DMS79 treated with DMSO at 0.1 percent for 48 hours (cell line): ENCODE measurements at regions not wholly inside any gene's neighbourhood (a gene's known extent, or its start where the extent isn't known, plus 50 kb on each side); places are given as distances from the start of the nearest gene placed in this dataset.
"Not testable (repeated sequence)": the region's sequence is repeated elsewhere in the genome, so short reads cannot be mapped to it uniquely, and the experiment has no call there.

Experiments used
- DNase-seq: peaks from one replicate; lab custom pipeline; 2025; lab: John Stamatoyannopoulos, UW

DNA sequence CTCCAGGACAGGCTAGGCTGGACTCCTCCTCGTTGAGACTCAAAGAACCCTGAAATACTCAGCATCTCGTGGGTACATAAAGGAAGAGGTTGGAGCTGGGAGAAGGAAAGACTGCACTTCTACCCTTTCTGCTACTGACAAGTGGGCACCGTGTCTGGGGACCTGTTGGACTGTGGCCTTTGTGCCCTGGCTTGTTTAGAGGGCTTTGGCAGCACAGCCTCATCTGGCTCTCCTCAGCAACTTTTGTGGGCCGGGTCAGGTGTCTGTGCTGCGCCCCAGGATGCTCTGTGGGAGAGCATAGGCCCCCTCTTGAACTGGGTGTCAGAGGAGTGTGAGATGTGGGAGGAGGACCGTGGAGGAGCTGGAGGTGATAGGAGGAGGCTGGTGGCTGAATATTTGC, 142.4 kb downstream of the FCRL5 start:
- no peak for DNase-seq

- no peak for DNase-seq
These were observed 144.3 kb downstream of the FCRL5 start for GRCh38 chr1:157407917-157408525.

DNA sequence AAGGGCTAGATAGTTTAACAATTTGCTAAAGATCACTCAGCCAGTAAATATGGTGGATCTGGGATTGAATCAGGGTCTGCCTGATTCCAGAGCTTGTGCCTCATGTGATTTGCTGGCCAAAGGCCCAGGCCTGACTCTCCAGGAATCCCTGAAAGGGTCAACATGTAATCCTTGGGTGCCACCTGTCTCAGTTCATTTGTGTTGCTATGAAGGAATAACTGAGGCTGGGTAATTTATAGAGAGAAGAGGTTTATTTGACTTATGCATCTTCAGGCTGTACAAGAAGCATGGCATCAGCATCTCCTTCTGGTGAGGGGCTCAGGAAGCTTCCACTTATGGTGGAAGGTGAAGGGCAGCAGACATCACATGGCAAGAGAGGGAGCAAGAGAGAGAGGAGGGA, 144.9 kb downstream of the FCRL5 start:
- DNase-seq = no peak

DNA sequence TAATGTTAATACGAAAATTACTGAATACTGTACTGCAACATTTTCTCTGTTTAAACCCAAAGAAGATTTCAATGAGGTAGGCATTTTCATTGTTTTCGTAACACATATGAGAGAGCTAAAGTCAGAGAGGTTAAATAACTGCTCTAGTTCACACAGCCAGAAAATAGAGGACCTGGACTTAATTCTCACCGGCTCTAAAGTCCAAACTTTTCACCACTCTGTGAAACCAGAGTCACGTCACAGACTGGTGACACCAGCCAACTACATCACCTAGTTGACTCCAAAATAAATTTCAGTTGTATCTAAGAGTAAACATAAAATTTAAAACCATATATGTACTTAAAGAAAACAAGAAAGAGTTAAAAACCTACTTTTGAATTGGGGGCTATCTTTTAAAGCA, 146.7 kb downstream of the FCRL5 start:
- no peak for DNase-seq

DNA sequence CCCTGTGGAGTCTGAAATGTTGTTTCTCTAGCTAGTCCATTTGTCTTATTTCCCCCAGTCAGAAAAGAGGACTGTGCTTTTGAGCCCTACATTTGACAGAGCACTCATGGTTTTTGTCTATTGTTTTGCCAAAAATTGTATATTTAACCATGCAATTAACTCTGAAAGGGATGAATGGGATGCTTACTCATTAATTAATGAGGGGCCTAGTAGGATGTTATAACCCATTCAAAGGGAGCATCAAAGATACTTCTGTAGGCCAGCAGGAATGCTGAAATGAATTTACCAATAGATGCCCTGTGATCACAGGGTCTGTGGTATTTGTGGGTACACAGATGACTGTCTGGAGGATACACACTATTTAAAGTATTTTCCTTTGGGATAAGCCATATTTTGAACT, 147.7 kb downstream of the FCRL5 start:
- no peak for DNase-seq

- DNase-seq = no peak
These were observed 148.2 kb downstream of the FCRL5 start for GRCh38 chr1:157404063-157404501.

GRCh38 chr1:157403608-157404007, 148.7 kb downstream of the FCRL5 start:
- no peak for DNase-seq

GRCh38 chr1:157403203-157403602, 149.1 kb downstream of the FCRL5 start:
- no peak for DNase-seq

GRCh38 chr1:157400766-157401165, 151.5 kb downstream of the FCRL5 start:
- no peak for DNase-seq

DNA sequence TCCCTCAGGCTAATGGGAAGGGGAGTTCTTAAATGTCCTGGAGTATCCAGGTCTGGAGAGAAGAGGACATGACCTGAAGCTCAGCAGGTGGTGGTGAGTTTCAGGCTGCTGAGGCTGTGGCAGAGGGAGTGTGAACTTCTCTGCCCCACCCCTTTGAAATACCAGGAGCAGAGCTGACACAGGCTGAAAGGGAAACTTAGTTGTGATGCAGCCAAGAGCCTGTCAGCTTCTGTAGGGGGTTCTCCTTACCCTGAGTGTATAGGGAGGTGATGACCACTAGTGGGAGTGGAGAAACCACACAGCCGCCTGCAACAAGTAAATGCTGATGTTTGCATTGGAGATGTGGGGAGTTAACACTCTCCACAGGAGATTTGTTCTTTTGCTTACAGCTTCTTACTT, 152.3 kb downstream of the FCRL5 start:
- DNase-seq = no peak

DNA sequence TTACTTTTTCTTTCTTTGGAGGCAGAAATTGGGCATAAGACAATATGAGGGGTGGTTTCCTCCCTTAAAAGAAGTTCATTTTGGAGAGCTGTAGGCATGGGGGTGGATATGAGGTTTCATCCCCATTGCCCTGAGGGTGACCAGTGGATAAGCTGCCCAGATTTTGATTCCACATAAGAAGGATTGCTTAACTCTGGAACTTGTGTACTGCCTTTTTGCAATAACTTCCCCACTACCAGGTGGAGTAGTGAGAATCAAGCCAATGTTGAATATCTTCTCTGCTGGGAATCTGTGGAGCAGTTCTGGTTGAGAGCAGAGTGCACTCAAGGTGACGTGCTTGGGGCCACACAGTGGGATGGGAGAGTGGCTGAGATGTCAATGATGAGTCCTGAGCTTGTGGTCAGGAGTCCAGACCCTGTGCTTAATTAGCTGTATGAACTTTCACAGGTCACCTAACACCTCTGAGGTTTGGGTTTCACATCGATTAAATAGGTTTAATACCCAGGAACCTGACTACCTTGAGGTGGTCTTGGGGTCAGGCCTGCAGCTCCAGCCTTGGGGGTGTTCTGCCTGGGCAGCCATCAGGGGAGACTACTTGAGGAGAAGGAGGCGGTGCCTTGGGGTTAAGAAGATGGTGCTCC, 152.9 kb downstream of the FCRL5 start:
- no peak for DNase-seq

DNA sequence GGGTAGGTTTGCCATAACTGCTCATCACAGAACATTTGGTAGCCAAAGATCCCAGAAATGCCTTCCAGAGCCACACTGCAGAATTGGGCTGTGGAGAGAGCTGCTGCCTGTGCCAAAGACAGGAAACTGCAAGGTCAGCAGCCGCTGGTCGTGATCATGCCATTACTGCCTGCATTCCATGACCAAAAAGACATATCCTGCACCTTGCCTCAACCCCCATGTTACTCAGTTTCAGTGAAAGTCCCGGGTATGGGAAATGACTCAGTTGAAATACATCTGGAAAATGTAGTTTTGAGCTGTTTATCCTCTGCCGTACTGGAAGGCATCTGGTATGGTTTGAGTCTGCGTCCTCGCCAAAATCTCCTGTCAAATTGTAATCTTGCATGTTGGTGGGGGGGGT, 161.7 kb downstream of the FCRL5 start:
- no peak for DNase-seq

- no peak for DNase-seq
These were observed 164.3 kb downstream of the FCRL5 start for GRCh38 chr1:157388057-157388456.

DNA sequence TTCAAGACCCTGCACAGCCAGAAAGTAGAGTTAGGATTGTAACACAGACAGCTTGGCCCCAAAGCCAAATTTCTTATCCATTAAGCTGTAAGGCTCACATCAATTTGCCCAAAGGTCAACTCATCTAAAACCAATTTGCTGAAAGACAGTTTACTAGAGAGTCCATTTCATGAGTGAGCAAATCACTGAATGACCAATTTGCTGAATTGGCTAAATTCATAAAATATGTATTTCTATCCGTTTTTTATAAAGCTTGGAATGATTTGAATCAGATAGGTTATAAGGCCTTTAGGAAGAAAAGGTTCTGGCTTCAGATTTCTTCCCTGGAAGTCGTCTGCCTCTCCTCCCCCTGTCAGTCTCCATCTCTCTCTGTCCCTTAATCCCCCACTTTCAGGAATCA, 168.1 kb downstream of the FCRL5 start:
- no peak for DNase-seq

GRCh38 chr1:157382351-157382750, 170.0 kb downstream of the FCRL5 start:
- DNase-seq = no peak

DNA sequence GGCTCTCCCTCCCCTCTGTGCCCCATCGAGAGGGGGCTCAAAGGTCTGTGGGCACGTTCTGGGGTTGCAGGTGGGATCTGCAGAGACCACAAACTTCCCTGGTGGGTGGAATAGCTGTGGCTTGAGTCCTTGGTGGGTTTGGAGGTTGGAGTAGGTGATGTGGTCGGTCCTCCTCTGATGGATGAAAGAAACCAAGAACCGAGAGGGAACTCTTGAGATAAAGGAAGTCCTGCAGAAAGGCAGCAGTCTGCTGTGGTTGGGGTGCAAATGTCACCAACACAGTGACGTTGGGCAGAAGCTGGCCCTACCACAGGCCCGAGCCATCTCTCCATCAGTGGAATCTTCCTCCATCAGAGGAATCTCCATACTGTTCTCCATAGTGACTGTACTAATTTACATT, 171.8 kb downstream of the FCRL5 start:
- no peak for DNase-seq

- not testable (repeated sequence) for DNase-seq
These were observed 175.0 kb downstream of the FCRL5 start for GRCh38 chr1:157377280-157377713.

- DNase-seq = no peak
These were observed 175.6 kb downstream of the FCRL5 start for GRCh38 chr1:157376681-157377080.

GRCh38 chr1:157372311-157372710, 180.0 kb downstream of the FCRL5 start:
- not testable (repeated sequence) for DNase-seq

GRCh38 chr1:157371826-157372225, 180.5 kb downstream of the FCRL5 start:
- no peak for DNase-seq

DNA sequence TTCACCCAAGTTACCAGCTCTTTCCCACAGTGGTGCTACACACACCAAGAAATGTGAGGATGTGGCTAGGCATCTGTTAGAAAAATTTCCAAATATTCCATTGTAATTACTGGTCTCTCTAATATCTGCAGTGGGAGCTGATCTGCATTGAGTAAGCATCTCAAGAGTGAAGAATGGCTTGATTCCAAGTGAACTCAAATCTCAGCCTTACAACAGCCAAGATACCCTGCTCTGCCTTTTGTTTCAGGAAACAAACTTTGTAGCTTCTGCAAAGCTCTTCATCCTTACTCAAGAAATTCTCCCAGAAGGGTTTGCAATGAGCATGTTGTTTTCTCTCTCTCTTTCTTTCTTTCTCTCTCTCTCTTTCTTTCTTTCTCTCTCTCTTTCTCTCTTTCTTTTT, 181.1 kb downstream of the FCRL5 start:
- no peak for DNase-seq

- no peak for DNase-seq
These were observed 181.6 kb downstream of the FCRL5 start for GRCh38 chr1:157370698-157371097.

GRCh38 chr1:157369808-157370521, 182.3 kb downstream of the FCRL5 start:
- DNase-seq = peak; percentile 2
